ENCODE measurements at regions not wholly inside any gene's neighbourhood (a gene's known extent, or its start where the extent isn't known, plus 50 kb on each side); places are given as distances from the start of the nearest gene placed in this dataset.

DNA sequence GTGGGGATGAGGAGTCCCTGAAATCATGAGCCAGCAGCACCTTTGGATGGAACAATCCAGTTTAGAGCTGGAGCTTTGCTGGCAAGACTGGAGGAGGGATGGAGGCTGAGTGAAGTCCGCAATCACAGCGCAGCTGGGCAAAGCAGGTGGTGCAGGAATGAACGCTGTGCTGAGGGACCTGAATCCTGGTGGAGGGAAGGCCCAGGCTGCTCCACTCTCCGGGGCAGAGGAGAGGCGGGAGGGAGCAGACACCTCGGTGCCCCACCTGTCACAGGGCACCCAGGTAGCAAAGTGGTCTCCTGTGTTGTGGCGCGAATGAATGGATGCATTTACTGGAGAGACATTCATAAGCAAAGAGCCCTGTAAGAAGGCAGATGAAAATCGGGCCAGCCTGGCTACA, 124.8 kb upstream of the ANO1 start:
- DNase-seq, result no peak

DNA sequence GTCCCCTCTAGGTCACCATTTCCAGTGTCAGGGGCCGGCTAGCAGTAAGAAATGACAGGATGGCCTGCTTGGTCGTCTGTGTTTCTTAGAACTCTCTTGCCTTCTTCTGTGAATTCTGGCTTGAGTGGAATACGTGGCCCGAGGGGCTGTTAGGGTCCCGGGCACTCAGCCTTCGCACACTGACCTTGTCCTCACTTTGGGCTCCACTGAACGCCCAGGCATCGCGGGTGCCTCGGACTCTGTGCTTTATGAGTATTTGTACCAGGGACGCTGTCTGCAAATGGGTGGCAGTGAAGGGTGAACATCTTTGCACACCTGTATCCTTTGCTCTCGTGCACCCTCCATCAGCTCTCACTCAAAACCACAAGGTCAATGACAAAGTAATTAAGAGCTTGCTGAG, 123.4 kb upstream of the ANO1 start:
- no peak for DNase-seq

DNA sequence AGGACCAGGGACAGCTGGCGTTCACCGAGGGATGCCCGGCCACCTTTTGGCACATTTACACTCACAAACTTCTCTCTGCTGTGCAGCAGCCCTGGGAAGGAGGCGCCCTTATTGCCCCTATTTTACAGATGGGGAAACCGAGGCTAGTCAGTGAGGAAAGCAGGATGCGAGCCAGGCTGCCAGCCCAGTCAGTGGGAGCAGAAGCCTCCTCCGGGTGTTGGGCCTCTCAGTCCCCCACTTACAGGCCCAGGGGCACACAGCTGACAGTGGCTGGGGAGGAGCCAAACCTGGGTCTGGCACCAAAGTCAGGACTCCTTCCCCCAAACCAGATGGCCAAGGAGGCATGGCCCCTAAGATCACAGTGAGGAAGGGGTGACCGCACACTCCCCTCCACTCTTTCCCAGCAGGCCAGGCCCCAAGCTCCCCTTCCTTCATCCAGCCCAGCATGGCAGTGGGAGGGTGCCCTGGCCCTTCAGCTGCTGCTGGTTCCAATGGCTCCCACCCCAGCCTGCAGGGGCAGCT, 121.4 kb upstream of the ANO1 start:
- DNase-seq, result no peak

DNA sequence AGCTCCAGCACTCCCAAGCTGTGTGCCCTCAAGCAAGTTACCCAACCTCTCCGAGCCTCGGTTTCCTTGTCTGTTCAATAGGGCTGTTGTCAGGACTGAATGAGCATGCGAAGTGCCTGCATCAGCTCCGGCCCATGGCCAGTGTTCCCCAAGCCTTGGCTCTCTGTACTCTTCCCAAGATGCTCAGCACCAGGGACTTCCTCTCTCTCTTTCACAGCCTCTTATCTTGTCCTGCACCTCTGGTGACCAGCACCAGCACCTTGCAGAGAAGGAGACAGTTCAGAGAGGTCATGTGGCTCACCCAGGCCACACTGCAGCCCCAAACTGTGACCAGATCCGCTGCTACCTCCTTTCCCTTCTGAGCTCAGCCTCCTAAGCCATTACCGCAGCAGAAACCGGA, 120.3 kb upstream of the ANO1 start:
- no peak for DNase-seq

DNA sequence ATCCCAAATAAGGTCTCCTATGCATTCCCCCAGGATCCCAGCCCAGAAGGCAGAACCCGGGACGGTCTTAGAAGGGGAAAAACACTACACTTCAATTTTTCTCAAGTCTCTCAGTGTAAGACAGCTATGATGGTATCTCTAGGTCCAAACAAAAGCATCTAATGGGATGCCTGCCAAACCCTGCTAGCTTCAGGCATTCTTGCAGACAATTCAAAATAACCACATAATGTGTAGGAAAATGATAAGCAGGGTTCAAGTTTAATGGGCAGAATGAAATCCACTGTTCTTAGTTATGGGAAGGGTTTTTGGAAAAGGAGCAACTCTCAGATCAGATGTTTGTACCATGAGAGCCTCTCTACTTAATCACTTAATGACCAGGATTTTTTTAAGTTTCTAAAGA, 119.8 kb upstream of the ANO1 start:
- DNase-seq, result no peak

DNA sequence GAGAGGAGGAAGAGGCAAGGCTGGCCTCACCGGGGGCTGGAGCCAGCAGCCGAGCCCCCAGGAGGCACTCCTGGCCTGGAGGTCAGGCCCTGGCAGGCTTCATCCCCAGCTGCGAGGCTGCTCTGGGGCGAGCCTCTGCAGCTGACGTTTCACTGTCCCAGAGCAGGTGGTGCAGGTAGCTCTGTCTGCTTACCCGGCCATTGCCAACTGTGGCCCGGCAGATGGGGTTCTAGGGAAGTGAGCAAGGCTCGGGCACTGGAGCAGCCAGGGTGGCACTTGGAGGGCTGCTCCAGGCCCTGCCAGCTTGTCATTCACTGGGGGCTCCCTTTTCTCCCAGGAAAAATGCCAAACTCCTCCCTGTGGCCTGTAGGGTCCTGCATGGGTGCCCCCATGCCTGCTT, 118.7 kb upstream of the ANO1 start:
- DNase-seq, result no peak

DNA sequence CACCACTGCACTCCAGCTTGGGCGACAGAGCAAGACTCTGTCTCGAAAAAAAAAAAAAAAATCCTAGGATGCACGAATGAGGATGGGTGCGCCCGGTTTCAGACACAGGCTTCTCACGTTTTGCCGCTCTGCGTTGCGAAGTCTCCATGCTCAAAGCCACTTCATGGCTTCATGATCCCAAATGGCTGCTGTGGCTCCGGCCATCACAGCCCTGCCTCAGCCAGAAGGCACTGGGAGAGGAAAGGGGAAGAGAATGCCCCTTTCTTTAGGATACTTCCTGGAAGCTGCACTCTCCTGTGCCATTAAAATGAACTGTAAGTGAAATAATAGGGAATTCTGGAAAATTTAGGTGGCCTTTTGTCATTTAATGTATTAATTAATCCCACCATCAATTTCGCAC, 116.4 kb upstream of the ANO1 start:
- DNase-seq, result no peak

DNA sequence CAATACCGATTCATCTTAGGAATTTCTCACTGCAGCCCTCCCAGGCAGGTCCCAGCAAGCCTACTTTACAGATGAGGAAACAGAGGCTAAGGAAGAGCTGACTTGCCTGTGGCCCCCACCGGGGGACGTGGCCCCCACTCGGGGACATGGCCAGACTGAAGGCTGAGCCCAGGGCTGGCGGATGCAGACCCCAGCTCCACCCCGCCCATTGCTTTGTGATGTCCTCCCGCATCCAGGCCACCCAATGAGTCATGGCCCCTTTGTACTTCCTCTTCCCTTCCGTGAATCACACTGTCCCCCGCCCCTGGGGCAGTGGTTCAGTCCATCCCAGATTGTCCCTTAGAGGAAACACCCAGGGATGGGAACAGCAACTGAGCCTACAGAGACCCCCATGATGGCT, 116.0 kb upstream of the ANO1 start:
- DNase-seq, result no peak

DNA sequence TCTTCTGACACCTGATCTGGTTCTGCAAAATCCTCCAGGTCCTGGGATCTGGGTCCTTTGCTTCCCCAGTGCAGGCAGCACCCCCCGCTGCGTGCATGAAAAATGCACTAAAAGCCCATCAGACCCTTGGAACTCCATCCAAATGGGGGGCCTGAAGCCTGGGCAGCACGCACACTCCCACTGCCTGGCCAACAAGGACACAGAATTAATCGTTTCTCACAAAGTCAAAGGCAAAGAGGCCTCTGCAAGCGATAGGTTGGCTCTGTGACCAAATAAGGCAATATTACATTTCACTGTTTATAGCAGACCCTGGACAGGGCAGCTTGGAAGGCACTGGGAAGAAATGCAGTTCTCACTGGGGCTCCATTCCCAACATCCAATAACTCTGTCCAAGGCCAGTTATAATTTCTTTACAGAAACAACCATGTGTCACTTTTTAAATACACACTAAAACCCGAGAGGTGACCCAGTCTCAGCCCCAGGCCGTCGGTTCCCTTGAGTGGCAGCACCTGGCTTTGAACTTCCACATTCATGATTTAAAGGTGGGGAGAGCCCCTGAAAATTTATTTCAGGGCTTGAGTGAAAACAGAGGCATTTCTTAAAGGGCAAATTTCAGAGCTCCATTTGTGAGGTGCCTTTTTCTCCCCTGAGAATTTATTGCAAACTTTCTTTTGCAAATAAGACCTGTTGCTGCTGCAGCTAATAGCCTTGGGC, 114.4 kb upstream of the ANO1 start:
- no peak for DNase-seq

DNA sequence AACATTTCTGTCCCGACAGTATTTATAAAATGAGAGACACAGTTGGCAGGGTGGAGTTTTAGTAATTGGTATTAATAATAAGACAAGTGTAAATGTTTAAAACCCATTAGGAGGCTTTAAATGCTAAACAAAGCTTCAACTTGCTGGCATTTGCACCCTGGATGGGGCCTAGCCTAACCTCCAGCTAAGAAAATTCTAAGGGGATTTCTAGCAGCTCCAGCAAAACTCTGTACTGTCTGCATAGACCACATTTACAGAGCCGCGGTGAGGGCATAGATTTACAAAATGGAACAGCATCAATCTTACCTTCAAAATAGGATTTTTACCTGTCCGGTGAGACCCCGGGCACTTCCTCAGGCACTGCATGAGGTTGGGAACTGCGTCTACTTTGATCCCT, 113.9 kb upstream of the ANO1 start:
- no peak for DNase-seq

DNA sequence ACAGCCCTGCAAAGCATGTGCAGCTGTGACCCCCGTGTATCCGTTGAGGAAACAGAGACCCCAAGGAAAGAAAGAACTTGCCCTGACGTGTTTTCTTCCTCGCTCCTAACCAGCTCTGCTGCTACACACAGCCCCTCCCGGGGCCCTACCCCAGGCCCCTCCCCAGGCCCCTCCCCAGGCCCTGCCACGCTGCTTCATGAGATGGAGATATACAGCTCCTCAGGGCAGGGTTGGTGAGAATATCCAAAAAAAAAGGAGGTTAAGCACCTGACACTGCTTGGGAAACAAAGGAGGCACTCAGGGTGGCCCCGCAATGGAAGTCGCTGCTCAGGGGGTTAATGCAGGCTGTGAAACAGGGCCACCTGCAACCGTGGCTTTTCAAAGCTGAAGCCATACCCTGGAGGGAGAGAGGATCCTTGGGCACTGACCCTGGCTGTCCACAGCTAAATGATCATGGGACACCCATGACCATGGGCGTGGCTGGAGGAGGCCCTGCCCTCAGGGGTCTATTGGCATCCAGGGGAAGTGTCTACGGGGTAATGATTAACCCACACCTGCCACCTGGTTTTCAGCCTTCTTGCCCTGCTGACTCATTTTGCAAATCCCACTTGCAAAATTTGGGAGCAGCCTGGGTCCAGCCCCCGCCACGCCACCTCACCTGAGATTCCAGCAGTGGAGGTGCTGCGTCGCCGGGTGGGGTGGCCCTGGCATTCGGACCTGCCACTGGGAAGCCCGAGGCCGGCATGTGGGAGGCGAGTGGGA, 112.1 kb upstream of the ANO1 start:
- DNase-seq, result no peak

DNA sequence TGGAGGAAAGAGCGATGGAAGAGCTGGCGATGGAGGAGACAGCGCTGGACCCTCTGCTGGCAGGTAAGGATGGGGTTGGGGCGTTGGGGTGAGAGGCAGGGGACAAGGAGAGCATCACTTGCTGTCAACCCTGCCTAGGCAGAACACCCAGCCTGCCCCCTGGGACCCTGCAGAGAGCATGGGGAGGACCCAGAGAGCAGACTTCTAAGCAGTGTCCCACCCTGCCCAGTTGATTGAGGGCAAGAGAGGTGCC, 111.6 kb upstream of the ANO1 start:
- no peak for DNase-seq

DNA sequence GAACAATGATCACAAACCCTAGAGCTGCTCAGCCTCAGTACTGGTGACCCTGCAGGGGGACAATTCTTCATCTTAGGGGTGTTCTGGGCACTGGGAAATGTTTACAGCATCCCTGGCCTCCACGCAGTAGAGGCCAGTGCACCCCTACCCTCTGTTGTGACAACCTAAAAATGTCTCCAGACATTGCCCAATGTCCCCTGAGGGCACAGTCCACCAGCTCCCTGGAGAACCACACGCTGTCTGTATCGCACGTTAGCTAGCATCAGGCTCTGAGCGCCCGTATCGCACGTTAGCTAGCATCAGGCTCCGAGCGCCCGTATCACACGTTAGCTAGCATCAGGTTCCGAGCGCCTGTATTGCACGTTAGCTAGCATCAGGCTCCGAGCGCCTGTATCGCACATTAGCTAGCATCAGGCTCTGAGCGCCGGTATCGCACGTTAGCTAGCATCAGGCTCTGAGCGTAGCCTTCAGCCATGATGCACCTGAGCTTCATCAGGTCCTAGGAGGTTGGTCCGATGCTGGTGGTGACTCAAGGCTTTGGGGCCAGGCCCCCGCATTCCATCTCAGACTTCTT, 111.1 kb upstream of the ANO1 start:
- DNase-seq, result no peak

DNA sequence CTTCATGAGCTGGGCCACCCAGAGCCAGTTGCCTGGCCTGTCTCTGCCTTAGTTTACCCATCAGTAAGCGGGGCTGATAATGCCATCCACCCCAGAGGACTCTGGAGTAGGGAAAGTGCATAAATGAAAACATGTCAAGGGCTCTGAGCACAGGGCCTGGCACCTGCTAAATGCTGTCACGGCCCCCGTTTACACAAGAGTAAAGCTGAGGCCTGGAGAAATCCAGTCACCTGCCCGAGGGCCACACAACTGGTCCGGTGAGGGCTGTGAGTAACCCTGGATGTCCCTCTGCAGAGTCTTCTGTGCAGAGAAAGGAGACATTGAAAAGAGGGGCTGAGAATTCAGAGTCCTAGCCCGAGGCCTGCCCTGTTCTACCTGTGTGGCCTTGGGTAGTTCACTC, 110.6 kb upstream of the ANO1 start:
- DNase-seq, result no peak

DNA sequence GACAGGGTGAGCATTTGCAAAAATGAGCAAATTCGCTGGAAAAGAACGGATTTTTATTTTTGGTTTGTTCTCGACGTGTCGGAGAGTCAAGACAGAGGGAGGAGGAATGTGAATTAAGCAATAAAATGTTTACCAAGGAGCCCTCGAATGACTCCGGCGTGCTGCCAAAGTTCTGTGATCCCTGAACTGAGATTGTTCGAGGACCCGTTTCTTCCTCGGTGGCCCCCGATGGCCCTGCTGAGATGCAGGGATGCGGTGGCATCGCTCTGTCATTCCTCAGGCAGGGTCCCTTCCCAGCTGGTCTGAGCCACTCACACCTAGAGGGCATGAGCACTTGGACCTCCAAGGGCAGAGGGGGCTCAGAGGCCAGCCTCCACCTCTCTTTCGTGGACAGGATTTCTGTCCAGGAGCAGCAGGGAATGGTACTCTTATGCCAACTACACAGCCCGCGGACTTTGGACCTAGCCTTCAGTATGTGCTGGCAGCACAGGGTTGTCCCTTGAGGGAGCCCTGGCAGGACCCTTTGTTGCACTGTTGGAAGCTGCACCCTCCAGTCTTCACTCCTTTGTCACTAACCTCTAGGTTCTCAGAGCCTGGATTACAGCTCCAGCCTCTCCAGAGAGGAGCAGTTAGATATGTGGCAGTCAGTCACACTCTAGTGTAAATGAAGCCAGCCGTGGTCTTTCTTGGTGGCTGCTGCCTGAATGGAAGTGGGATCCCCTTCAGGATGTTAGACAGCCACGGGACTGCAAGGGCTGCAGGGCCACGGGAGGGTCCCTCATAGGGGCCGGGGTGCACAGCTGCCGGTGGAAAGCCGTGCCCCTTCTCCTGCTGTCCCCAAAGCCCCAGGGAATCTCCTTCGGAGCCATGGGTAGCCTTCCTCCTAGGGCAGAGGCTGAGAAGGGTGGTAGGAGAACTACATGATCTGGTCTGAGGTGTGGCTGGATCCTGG, 109.4 kb upstream of the ANO1 start:
- no peak for DNase-seq

DNA sequence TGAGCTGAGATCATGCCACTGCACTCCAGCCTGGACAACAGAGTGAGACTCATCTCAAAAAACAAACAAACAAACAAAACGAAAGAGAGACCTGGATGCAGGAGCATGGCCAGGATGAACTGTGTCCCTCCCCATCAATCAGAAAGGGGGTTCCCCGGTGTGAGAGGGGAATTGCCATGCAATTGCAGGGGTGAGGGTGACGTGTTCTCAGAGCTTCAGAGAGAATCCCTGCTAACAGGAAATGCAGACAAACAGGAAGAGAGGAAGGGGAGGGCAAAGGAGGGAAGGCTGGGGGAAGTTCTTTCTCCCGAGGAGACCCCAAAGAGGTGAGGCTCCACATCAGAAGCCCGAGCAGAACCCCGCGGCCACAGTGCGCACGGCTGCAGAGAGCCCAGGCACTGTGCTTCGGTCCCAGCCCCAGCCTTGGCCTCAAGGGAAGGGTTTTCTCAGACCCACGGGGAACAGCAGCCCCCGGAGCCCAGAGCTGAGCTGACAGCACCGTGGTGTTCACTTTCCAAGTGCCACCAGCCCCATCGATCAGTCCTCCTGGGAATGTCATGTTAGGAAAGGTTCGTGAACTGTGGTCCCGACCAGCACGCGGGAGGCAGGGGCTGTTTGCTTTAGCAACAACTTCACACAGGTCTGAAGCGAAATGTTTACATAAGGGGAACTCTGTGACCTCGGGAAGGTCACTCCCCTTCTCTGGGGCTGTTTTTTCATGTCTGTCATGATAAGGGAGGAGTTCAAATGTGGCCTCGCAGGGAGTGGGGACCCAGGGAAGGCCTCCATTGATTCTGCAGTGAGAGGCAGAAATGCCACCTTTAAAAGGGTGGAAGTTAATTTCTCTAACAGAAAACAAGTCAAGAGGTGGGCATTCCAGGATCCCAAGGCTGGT, 108.0 kb upstream of the ANO1 start:
- DNase-seq, result no peak

DNA sequence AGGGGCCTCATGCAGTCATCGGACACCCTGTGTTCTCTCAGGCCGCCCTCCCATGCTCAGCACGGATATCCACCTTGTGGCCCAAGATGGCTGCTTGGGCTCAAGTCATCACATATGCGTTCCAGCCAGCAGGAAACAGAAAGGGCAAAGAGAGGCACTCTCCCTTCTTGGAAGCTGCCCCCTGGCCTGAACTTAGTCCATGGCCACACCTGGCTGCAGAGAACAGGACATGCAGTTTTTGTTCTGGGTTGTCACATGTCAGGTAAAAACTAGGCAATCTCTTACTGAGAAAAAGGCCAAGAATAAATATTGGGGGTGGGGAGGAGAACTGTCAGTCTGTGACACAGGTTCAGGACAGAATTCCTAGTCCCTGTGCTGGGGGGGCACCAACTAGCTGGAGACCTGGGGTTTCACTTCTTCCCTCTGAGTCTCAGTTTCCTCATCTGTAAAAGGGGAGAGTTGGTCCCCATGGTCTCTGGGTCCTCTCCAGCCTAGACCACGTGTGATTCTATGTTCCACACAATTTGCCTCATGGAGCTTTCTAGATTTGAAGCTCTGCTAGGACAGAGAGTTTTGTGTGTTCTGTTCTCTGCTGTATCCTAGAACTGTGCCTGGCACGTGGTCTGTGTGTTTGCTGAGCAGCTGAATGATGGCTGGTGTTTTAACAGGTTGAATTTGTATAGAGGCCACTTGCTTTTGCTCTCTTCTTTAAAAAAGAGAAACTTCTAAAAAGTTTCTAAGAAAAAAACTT, 107.2 kb upstream of the ANO1 start:
- DNase-seq, result no peak

DNA sequence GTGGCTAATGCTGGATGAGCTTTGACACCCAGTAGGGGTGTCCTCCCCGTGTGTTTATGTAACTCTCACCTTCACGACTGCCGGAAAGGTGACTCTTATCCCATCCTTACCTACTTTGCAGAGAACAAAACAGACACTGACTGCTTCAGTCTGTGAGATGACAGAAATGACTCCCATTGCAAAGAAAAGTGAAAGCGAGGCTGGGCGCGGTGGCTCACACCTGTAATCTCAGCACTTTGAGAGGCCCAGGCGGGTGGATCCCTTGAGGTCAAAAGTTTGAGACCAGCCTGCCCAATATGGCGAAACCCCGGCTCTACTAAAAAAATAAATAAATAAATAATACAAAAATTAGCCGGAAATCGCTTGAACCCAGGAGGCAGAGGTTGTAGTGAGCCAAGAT, 106.4 kb upstream of the ANO1 start:
- DNase-seq, result no peak

DNA sequence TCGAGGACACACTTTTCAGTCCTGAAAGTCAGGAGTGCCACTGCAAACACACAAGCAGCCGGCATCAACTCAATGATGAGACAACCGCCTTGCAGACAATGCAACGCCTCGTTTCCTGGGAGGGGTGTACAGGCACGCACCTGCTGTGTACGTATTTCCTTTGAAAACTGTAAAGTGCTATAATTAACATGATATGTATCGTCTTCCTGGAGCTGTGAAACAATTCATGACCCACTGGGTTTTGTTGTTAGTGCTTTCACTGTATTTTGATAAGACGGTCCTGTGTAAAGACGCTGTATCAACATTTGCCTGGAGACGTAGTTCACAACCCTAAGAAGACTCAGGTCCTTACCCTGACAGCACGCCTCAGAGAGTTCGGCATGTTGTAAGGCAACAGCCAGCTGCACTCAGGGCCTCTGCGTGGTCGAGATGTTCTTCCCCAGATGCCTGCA, 105.7 kb upstream of the ANO1 start:
- DNase-seq, result peak in 1 of 2 experiments; percentile 5

DNA sequence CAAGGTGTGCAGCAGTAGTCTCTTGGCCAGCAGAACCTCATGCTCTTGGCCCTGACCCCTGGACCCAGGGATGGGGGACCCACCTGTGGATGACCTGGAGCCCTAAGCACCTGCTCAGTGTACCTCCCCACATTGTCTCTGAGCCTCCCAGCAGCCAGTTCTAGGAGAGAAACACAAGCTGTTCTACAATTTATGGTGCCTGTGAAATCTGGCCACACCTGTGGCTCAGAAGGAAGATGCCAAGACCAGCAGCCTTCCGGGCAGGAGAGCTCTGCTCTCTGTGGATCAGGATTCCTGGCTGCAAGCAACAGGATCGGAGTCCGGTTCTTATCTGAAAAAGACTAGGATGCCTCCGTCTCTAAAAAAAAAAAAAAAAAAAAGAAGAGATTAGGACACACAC, 103.6 kb upstream of the ANO1 start:
- no peak for DNase-seq

DNA sequence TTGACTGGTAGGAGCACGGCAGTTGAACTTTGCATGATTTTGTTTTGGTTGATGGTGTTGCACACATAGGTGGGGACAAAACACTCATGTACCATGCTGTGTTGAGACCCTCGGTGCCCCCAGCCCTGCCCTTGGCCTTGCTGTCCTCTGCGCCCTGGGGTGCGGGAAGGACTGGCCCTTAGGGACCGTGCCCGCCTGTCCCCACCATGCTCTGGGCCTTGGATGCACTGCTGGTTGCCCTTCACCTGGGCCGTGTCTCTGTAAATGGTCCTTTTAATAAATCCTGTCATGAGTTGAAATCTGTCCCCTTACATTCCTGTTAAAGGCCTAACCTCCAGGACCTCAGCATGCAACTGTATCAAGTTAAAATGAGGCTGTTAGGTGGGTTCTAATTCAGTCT, 102.3 kb upstream of the ANO1 start:
- DNase-seq, result no peak

Measured in activated CD4-positive, alpha-beta T cell treated with anti-CD3 and anti-CD28 coated beads, Interleukin-2, amount 50 U/mL, for 4 hours (primary cell).